ENCODE measurements at regions not wholly inside any gene's neighbourhood (a gene's known extent, or its start where the extent isn't known, plus 50 kb on each side); places are given as distances from the start of the nearest gene placed in this dataset.

DNA sequence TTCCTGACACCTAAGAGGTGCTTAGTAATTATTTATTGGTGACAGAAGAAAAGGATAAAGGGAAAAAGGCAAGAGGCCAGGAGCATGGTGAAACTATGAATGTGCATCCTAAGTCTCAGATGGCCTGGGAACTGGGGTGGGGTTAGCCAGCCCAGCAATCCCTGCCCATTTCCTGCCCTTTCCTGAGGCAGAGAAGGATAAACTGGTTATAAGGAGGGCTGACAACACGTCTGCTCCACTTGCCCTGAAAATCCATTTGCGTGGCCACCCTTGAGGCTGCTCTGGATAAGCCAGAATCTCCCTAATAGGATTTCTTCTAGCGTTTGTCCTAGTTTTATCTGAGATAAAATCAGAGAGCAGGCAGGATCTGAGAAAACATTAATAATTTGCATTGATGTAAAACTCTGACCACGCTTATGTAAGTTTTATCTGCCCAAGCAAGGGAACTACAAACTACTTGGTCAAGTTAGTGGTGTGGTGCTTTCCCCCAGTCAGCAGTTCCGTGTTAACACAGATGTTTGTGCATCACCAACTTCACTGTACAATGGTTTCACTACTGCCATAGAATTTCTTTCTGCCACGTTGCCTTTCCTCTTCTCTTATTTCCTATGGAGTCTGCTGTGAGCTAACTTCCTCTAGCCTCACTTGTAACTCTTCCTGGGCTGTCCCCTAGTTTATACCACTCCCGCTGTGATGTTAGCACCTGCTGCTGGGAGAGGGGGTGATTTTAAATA lies 392.7 kb downstream of the RPS29 start:
- TF ChIP-seq POLR2A (IDR thresholded peaks at IDR 0.05; ENCODE audit: extremely low read depth, insufficient read length) = no peak
- no peak for TF ChIP-seq MYC (IDR thresholded peaks at IDR 0.05; ENCODE audit: low read depth, low read length)
- TF ChIP-seq MAX (IDR thresholded peaks at IDR 0.05; ENCODE audit: low read depth, low read length) = no peak
- TF ChIP-seq, protein P1, sequence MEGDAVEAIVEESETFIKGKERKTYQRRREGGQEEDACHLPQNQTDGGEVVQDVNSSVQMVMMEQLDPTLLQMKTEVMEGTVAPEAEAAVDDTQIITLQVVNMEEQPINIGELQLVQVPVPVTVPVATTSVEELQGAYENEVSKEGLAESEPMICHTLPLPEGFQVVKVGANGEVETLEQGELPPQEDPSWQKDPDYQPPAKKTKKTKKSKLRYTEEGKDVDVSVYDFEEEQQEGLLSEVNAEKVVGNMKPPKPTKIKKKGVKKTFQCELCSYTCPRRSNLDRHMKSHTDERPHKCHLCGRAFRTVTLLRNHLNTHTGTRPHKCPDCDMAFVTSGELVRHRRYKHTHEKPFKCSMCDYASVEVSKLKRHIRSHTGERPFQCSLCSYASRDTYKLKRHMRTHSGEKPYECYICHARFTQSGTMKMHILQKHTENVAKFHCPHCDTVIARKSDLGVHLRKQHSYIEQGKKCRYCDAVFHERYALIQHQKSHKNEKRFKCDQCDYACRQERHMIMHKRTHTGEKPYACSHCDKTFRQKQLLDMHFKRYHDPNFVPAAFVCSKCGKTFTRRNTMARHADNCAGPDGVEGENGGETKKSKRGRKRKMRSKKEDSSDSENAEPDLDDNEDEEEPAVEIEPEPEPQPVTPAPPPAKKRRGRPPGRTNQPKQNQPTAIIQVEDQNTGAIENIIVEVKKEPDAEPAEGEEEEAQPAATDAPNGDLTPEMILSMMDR (IDR thresholded peaks at IDR 0.05; ENCODE audit: low read depth, low read length) = no peak
- H3K4me3 ChIP-seq (ENCODE audit: low read depth, low read length) = no peak overlapping the region
- no peak for DNase-seq (ENCODE audit: low read depth)

GRCh38 chr14:49191380-49191779 lies 394.8 kb downstream of the RPS29 start:
- DNase-seq (ENCODE audit: low read depth) = no peak
- TF ChIP-seq POLR2A (IDR thresholded peaks at IDR 0.05; ENCODE audit: extremely low read depth, insufficient read length) (no peak), MYC (IDR thresholded peaks at IDR 0.05; ENCODE audit: low read depth, low read length) (no peak), MAX (IDR thresholded peaks at IDR 0.05; ENCODE audit: low read depth, low read length) (no peak)
- TF ChIP-seq, protein P1 (IDR thresholded peaks at IDR 0.05; ENCODE audit: low read depth, low read length) = no peak
- no peak overlapping the region for H3K4me3 ChIP-seq (ENCODE audit: low read depth, low read length)

GRCh38 chr14:49189375-49189774 lies 396.8 kb downstream of the RPS29 start:
- TF ChIP-seq, protein P1 (IDR thresholded peaks at IDR 0.05; ENCODE audit: low read depth, low read length) = no peak
- no peak for TF ChIP-seq MYC (IDR thresholded peaks at IDR 0.05; ENCODE audit: low read depth, low read length)
- no peak for TF ChIP-seq POLR2A (IDR thresholded peaks at IDR 0.05; ENCODE audit: extremely low read depth, insufficient read length)
- no peak for TF ChIP-seq MAX (IDR thresholded peaks at IDR 0.05; ENCODE audit: low read depth, low read length)
- H3K4me3 ChIP-seq (ENCODE audit: low read depth, low read length) = no peak overlapping the region
- DNase-seq (ENCODE audit: low read depth) = no peak

DNA sequence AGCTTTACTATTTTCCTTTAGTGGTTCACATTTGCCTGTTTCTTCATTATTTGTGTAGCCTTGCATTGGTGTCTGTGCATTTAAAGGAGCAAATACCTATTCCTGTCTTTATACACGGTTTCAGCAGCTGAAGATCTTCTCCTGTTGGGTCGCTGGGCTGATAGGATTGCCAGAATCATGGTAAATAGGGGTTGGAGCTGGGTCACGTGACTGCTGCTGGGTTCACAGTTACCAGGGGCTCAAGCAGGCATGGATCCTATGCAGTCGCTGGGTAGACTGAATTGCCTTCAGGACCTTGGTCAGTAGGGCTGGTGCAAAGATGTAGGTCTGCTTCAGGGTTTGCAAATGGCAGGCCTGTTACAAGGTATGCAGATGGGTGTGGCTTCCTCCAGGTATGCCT lies 398.4 kb downstream of the RPS29 start:
- no peak for DNase-seq (ENCODE audit: low read depth)
- H3K4me3 ChIP-seq (ENCODE audit: low read depth, low read length) = no peak overlapping the region
- no peak for TF ChIP-seq MYC (IDR thresholded peaks at IDR 0.05; ENCODE audit: low read depth, low read length)
- TF ChIP-seq, protein P1 (IDR thresholded peaks at IDR 0.05; ENCODE audit: low read depth, low read length) = no peak
- TF ChIP-seq POLR2A (IDR thresholded peaks at IDR 0.05; ENCODE audit: extremely low read depth, insufficient read length) = no peak
- TF ChIP-seq MAX (IDR thresholded peaks at IDR 0.05; ENCODE audit: low read depth, low read length) = no peak

DNA sequence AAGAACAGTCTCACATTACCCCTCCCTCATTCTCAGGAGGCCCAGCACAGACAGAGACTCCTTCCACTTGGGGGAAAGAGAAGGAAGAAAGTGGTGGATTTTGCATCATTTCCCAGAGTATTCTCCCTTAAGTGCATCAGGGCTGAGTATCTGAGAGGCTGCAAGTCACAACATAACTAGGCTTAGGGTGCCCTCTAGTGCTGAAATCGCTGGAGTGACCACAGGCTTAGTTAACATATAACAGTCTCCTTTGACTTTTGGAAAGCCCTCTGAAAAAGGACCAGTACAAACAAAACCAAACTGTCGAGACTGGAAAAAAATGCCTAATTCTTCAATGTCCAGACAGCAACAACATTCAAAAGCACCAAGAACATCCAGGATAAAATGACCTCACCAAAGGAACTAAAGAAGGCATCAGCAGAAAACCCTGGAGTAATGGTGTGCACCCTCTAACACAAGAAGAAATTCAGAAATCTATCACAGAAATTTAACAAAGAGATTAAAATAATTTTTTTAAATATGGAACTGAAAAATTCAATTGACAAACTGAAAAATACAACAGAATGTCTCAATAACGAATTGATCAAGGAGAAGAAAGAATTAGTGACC lies 412.3 kb downstream of the RPS29 start:
- no peak for TF ChIP-seq MAX (IDR thresholded peaks at IDR 0.05; ENCODE audit: low read depth, low read length)
- TF ChIP-seq, protein P1 (IDR thresholded peaks at IDR 0.05; ENCODE audit: low read depth, low read length) = peak; percentile 47
- no peak overlapping the region for H3K4me3 ChIP-seq (ENCODE audit: low read depth, low read length)
- DNase-seq (ENCODE audit: low read depth) = peak; percentile 72
